ENCODE measurements at regions not wholly inside any gene's neighbourhood (a gene's known extent, or its start where the extent isn't known, plus 50 kb on each side); places are given as distances from the start of the nearest gene placed in this dataset.

- no peak for TF ChIP-seq CTCF (conservative IDR thresholded peaks at IDR 0.05)
- peak overlapping the region; percentile 66 for H3K27ac ChIP-seq
Observed at GRCh38 chr2:129069875-129070594, 751.4 kb upstream of the HS6ST1 start.

GRCh38 chr2:129070663-129071062 is 752.0 kb upstream of the HS6ST1 start:
- H3K27ac ChIP-seq, result peak overlapping the region; percentile 66
- TF ChIP-seq CTCF (conservative IDR thresholded peaks at IDR 0.05), result no peak

GRCh38 chr2:129071531-129071930 is 752.9 kb upstream of the HS6ST1 start:
- no peak for TF ChIP-seq CTCF (conservative IDR thresholded peaks at IDR 0.05)

GRCh38 chr2:129074298-129074920 is 755.7 kb upstream of the HS6ST1 start:
- TF ChIP-seq CTCF (conservative IDR thresholded peaks at IDR 0.05), result no peak

More at GRCh38 chr2:129071531-129071930, 752.9 kb upstream of the HS6ST1 start:
- peak overlapping the region; percentile 66; the same call in 1 of the 2 replicates for H3K27ac ChIP-seq

GRCh38 chr2:129078548-129078947 is 759.9 kb upstream of the HS6ST1 start:
- no peak for TF ChIP-seq CTCF (conservative IDR thresholded peaks at IDR 0.05)
- no peak overlapping the region for H3K27ac ChIP-seq

More at GRCh38 chr2:129074298-129074920, 755.7 kb upstream of the HS6ST1 start:
- H3K27ac ChIP-seq, result peak overlapping the region; percentile 70

GRCh38 chr2:129080715-129081476 is 762.2 kb upstream of the HS6ST1 start:
- H3K27ac ChIP-seq, result no peak overlapping the region
- no peak for TF ChIP-seq CTCF (conservative IDR thresholded peaks at IDR 0.05)

- no peak for TF ChIP-seq CTCF (conservative IDR thresholded peaks at IDR 0.05)
- H3K27ac ChIP-seq, result no peak overlapping the region
Observed at GRCh38 chr2:129085386-129085785, 766.7 kb upstream of the HS6ST1 start.

All from VCaP (cell line).